HG03097 (cell line): ENCODE measurements at regions not wholly inside any gene's neighbourhood (a gene's known extent, or its start where the extent isn't known, plus 50 kb on each side); places are given as distances from the start of the nearest gene placed in this dataset.

Experiments
- ATAC-seq: cut with Tn5 transposase; IDR thresholded peaks from one replicate; pipeline ENCODE4 v1.9.1; 2021; ENCODE audit not compliant: unreplicated experiment, low FRiP score

DNA sequence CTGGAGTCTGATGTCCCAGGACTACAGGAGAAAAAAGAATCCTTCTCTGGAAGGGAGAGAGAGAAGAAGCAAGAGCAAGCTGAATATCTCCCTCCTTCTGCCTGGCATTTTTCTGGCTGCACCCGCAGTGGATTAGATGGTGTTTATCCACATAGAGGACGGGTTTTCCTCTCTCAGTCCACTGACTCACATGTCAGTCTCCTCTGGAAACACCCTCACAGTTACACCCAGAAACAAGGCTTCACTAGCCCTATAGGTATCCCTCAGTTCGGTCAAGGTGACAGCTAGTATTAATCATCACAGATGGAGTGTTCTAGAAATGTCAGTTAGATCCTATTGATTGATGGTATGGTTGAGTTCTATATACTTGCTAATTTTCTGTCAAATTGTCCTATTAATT is 87.9 kb downstream of the RHOU start:
- no peak for ATAC-seq

DNA sequence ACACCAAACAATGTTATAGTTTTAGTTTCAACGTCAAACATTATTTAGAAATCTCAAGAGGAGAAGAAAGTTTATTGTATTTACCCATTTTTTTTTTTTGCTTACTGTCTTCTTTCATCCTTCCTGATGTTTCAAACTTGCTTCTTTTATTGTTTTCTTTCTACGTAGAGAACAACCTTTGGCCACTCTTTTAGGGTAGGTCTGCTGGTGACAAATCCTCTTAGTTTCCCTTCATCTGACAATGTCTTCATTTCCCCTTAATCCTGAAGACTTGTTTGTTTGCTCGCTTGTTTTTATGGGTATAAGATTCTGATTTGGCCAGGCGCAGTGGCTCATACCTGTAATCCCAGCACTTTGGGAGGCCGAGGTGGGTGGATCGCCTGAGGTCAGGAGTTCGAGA is 89.1 kb downstream of the RHOU start:
- ATAC-seq, result no peak

DNA sequence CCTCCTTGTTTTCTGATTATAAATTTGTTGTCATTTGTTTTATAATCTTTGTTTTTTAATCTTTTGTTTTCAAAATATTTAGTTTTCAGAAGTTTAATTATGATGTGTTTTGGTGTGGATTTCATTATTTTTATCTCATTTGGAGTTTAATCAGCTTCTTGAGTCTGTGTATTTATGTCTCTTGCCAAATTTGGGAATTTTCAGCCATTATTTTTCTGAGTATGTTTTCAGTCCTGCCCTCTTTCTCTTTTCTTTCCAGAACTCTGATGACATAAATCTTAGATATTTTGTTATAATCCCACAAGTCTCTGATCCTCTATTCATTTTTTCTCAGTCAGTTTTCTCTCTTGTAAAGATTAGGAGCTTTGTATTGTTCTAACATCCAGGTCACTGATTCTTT is 89.8 kb downstream of the RHOU start:
- no peak for ATAC-seq

DNA sequence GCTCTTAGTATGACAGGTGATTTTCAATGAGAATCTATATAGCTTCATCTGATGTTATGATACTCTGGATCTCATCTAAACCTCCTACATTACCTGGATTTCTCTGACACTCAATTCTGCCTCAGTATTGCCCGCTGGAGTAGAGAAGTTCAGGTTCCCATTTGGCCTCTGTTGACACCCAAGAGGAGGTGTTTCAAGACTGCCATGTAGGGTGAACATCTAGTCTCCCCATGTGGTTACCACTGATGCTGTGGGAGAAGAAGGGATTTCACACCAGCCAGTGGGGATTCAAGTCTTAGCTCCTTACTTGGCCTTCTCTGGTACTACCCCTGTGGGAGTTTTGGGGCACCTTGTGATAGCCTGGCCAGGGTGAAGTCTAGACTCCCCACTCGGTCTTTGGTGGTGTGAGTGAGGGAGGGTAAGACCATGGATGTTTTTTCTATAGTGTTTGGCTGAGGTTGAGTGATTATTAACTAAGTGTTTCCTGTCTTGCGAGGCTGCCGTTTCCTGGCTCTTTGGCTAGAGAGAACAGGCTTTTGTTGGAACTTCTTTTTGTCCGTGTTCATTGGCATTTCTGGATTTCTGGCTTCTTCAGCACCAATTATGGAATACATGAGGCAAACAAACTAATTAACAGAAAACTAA is 90.7 kb downstream of the RHOU start:
- ATAC-seq, result peak; percentile 73

DNA sequence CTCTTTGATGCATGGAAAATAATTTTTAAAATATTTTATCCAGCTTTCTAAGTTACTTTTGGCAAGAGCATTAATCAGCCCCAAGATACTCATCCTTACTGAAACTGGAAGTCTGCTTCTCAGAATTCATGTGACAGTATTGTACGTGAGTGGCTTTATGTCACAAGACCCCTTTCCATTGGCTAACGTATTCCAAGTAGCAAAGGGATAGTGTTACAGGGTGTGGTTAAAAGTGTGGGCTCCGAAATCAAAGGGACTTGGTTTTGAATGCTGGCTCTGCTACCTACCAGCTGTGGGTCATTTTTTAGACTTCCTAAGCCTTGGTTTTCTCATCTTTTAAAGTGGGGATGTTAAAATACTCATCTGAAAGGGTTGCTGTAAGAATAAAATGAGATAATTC is 91.7 kb downstream of the RHOU start:
- ATAC-seq, result no peak

DNA sequence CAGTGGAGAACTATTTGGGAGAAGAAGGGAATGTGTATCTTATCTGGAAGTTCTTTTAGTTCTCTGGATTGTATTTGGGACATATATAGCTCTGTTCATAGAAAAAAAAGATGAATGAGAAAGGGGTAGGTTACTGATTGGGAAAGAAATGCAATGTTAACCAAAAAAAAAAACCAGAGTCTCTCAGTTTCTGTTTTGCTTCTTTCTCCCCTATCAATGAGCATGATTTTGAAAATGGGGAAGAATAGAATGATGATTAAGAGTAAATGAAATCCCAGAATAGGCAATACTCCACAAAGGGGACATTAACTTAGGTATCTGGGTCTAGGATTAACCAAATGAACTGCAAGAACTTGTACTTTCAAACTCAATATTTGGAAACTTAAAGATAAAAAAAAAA is 92.9 kb downstream of the RHOU start:
- no peak for ATAC-seq

DNA sequence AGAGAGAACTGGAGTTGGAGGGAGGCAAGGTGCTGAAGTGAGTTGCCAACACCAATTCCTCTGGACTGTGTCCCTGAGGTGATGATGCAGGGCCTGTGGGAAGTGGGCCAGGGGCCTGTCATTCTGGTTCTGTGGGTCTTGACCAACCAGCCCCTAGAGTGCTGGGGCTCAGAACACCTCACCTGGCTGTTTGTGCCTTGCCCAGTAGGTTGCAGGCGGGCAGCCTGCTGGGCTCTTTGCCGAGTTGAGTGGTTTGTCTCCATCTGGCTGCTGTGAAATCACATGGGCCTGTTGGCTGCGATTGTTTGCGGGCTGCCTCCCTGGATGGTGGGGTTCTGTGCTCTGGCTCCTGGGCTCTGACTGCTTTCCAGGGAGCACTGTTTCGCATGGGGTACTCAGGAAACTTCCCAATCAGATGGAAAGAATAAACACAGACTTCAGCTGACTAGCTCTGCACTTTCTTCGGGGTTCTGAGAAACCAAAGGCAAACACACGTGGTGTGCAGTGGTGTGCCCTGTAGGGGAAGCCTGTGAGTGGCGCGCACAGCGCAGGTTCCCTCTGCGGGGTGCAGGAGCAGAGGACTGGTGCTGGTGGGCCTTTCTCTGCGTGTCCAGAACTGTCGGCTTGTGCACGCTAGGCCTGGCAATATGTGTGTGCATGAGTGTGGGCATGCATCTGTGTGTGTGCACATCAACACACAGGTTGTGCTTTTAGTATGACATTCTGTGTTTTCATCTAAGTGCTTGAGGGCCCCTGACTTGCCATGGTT is 95.1 kb downstream of the RHOU start:
- ATAC-seq, result no peak

DNA sequence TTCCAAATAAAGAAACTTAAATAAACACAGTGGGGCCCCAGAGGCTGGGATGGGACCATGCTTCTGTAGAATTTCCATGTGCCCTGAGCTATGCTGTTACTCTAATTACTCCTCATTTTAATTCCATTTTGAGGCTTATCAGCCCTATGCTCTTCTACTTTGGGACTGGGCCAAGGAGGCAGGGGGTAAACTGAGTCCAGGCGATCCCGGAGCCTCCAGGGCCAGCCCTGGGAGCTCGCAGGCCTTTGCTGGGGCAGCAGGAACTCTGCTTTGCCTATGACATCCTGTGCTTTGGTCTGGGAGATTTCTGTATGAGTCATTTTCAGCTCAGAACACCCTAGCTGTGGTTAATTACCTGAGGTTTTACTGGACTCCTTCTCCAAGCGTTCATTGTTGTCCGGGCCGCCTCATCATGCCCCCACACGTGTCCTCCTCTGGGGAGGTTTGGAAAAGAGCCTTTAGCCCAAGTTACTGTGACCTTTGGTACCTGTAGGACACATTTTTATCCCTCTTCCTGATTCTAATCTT is 95.7 kb downstream of the RHOU start:
- ATAC-seq, result peak; percentile 49

DNA sequence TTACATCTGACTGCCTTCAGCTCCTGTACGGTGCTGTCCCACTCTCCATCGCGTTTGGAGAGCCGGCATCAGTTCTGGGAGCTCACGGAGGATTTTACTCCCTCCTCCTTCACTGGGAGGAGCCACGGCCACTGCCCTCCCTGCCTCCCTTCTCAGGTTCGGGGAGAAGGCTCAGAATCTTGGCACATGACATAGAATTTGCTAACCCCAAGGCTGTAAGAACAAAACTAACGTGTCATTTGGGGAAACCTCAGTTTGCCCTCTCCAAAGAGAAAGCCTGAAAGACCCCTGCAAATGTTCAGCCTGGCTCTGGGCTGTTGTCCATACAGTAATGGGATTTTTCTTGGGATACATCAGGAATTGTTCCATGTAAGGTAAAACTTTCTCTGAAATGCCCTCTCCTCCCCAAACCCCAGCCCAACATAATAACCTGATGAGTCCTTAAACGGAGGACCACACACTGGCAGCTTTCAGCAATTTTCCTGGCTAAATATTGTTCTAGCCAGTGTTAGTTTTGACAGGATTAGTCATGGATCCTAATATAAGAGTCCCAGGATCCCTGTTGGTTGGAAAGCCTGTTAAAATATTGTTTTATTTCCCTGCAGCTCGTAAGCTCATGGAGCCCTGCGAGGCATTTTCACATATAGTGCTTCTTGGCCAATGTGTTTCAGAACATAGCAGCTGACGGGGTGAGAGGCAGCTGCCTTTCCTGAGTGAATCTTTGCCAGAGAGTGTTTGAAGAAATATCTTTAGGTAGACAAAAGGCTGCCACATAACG is 98.8 kb downstream of the RHOU start:
- no peak for ATAC-seq

DNA sequence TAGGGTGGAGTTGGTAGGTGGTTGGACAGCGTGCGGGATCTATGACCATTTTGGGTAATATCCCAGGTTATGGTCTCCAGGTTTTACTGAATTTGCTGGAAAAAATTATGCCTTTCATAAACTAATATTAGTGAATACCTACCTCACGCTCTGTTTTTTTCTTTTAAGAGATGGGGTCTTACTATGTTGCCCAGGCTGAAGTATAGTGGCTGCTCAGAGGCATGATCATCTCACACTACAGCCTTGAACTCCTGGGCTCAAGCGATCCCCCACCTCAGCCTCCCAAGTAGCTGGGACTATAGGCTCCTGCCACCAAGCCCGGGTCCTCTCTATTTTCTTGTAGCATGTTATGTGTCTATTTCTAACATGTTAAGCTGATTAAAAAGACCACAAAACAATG is 100.2 kb downstream of the RHOU start:
- no peak for ATAC-seq

DNA sequence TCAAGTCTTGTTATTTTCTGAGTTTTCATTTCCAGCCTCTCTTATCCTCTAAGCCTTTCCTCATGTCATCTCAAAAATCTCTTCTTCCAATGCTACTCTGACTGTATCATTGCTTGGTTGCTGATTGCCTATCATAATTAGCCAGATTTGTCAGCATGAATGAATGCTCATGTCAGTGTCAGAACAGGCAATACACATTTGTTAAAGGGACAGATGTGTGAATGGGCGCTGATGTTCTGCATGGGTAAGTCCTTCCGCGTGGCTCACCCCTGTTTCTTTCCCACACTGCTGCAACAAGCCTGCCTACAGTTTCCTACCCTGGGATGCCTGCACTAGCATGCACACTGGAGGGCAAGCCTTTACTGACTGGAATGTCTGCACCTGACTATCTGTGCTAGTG is 100.6 kb downstream of the RHOU start:
- ATAC-seq, result no peak

DNA sequence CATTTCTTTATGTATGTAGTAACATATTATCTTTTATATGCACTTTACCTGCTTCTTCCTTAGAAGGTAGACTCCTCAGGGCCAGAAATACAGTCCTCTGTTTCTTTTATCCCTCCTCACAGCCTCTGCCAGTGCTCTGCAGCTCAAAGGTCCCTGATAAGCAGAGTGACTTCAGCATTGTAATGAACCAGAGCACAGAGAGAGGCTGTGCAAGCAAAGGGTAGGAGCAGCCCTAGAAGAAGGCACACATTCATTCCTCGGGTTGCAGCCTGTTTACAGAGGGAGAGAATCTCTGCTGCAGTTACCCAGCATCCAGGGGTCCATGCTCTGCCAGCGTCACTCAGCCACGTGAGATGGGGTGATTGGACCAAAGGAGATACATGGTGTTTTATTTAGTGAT is 101.1 kb downstream of the RHOU start:
- no peak for ATAC-seq

DNA sequence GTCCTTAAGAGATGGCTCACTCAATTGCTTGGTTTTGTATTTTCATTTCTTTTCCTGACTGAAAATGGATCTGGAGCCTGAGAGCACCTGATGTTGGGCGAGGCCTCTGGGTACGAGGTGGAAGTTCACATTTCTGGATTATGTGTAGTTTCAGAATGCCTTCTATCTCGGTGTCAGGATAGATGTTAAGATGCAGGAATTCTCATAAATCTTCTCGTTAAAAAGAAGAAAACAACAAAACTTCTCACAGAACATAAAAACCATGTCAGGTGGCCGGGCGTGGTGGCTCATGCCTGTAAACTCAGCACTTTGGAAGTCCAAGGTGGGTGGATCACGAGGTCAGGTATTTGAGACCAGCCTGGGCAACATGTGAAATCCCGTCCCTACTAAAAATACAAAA is 101.8 kb downstream of the RHOU start:
- ATAC-seq, result no peak

DNA sequence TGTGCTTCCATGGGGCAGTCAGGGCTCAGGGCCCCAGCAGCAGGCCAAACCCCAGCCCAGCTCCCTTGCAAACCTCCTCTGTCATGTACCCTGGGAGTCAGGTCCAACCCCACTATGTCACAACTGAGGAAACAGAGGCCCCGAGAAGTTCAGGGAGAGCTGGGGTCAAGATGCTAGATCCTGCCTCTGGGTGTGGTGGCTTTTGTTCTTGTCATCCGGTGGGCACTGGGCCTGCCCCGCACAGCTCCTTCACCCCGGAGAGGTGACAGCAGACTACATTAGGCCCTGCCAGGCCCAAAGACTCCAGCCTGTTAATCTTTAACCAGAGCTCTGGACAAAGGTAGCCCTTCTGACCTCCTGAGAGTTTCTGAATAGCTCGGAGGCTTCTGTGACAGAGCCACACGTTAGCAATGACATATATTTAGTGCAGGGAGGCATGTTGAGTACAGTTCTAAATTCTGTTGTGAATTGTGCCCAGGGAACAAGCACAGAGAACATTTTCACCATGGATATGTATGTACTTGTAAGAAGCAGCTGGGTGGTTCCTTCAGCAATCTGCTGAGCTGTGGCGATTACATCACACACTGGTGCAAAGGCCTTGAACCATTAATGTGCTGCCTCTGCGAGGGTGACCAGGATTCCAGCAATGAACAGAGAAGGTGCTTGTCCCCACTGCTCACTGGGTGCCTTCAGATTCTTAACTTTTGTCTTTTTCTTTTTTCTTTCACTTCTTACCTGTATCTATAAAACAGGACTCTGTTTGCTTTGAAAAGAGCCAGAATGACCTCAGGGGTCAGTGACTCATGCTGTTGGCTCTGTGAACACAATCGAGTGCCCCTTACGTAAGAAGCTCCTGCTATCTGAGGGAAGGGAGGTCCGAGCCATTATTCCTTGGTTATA is 102.8 kb downstream of the RHOU start:
- ATAC-seq, result no peak

DNA sequence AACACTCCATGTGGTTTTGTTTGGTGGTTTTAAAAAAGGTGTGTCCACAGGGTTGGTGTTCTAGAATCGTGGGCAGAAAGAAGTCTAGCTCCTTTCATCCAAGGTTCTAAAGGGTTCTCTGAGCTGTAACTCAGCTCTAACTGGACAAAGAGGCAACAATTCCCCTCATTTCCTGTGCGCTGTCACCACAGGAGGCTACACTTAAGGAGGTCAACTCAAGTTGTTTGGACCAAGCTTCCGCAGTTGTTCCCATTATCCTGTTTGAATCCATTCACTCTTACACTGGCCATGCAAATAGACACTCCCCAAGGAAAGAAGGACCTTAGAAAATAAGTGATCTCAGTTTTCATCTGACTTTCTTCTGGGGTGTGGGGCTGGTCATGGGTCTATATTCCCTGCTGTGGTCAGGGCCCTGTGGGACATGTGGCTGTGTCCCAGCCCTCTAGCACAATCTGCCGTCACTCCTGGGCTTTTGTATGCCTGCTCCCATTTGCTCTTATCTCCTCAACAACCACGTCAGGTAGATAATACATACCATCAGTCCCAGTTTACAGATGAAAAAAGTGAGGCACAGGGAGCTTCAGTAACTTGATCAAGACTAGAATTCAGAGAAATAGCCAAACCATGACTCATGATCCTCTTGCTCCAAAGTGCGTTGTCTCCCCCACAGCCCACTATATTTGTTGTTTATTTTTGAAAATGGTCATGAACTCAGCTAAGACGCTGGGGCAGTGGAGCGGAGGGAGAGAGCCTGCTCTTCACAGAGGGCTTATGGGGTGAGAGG is 103.6 kb downstream of the RHOU start:
- no peak for ATAC-seq

DNA sequence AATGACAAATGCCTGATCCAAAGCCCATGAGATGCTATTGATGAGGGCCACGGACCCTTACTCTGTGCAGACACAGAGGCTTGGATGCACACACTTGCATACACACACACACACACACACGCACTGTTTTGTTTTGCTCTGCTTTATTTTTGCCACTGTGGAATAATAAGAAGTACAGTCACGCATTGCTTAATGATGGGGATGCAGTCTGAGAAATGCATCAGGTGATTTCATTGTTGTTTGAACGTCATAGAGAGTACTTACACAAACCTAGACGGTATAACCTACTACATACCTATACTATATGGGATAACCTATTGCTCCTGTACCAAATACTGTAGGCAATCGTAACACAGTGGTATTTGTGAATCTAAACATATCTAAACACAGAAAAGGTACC is 104.4 kb downstream of the RHOU start:
- ATAC-seq, result no peak

DNA sequence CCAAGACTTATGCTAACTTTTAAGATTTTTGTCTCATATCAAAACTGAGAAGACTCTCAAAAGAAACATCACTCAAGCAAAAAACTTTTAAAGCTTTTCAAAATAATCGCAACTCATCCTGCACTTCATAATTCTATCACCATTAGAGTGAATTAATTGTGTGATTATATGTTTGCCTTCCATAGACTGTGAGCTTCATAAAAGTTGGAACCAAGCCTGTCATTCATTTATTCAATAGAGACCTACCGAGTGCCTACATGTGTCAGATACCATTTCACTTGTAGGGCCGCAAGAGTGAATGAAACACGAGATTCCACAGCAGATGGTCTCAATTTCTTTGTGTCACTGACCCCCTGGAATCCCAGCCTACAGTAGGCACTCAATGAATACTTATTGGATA is 106.4 kb downstream of the RHOU start:
- ATAC-seq, result no peak

DNA sequence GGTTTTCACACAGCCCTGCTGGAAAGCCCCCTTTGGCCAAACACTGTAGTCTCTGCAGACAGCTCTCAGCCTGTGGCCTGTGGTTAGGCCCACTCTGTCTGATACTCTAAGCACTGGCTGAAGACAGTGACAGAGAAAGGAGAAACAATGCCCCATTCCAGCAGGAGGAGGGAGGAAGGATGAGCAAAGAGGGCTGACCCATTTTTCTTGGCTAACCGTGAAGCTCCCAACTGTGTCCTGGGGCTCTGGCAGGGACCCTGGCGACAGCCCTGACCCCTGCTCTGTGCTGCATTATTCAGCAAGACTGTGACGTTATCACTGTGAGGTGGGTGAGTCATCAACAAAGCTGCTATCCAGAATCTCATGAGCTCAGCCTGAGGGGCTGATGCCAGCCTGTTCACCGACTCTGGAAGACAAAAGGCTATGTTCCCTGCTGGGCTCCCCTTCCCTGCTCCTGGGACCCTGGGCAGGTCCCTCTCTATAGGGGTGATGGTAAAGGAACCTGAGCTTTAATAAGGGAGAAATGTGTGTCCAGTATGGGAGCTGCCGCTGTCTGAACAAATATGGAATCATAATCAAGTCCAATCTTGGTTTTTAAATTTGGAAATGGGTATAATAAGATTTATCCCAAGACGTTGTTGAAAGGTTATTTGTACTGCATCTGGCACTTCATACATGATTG is 107.0 kb downstream of the RHOU start:
- no peak for ATAC-seq

DNA sequence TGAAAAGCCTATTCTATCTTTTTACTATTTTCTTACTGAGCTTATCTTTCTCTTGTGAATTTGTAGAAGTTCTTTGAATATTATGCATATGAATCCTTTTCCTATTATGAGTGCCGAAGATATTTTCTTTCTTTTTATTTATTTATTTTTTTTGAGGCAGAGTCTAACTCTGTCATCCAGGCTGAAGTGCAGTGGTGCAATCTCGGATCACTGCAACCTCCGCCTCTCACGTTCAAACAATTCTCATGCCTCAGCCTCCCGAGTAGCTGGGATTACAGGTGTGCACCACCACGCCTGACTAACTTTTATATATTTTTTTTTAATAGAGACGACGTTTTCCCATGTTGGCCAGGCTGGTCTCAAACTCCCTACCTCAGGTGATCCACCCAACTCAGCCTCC is 109.8 kb downstream of the RHOU start:
- no peak for ATAC-seq
